Keratinocyte (primary cell): ENCODE measurements at regions not wholly inside any gene's neighbourhood (a gene's known extent, or its start where the extent isn't known, plus 50 kb on each side); places are given as distances from the start of the nearest gene placed in this dataset.

Experiments used
- CTCF ChIP-seq, 3 experiments: IDR thresholded peaks in 1 of 3; conservative IDR thresholded peaks in 1 of 3; optimal IDR thresholded peaks in 1 of 3; 2 replicates in 2 of 3; 3 replicates in 1 of 3; pipeline versions ENCODE3 to v1.5.1; 2011; ENCODE audit warnings: low read length in 3 of 3, mild to moderate bottlenecking in 3 of 3, moderate library complexity in 2 of 3, control low read depth in 1 of 3, inconsistent platforms in 1 of 3; ENCODE audit not compliant: insufficient read depth in 2 of 3; ENCODE audit errors: extremely low read depth in 1 of 3
- EZH2 ChIP-seq: IDR thresholded peaks from one replicate; pipeline ENCODE4 v1.6.1; 2012; ENCODE audit warnings: inconsistent platforms, mild to moderate bottlenecking, low read length, moderate library complexity

DNA sequence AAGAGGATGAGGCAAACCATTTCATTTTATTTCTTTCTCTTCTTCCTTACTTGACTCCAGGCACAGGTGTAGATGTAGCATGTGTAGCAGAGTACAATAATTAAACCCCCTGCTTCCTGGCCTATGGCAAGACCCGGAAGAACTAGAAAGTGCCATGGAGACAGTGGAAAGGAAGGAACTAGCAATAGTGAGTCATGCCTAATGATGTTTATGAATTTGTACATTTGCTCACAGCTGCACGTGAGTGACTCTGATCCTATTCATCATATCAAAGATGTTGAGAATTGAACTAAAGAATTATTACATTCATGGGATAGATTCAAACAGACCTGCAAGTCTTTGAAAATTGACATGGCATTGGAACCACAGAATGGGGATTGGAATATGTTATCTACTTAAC, 2233.9 kb upstream of the TENM3 start:
- TF ChIP-seq CTCF (optimal IDR thresholded peaks at IDR 0.05 in 1 of 3, IDR thresholded peaks at IDR 0.05 in 1 of 3, conservative IDR thresholded peaks at IDR 0.05 in 1 of 3; ENCODE audit: extremely low read depth in 1 of 3, insufficient read depth in 2 of 3, low read length in 3 of 3) (no peak), EZH2 (no peak)
